MCF 10A (cell line): ENCODE measurements at regions not wholly inside any gene's neighbourhood (a gene's known extent, or its start where the extent isn't known, plus 50 kb on each side); places are given as distances from the start of the nearest gene placed in this dataset.

Experiments
- BruUV-seq: library from RNA; stranded (reverse); fragments of 400-500 nt; replicated peaks from 2 replicates; lab custom pipeline; 2021; lab: Mats Ljungman, UMichigan
- CTCF ChIA-PET: fragments of 300-600 bp; sonication (Branson Sonifier 250); formaldehyde crosslinking; extraction: SDS; loops from one replicate; lab custom pipeline; 2021; ENCODE audit warnings: antibody characterized with exemption, inconsistent platforms; lab: Yijun Ruan, JAX
- POLR2A ChIA-PET: fragments of 300-600, 350-650 bp; sonication (Branson Sonifier 250); formaldehyde crosslinking; extraction: SDS; loops from one replicate; lab custom pipeline; 2020; ENCODE audit warnings: antibody characterized with exemption, inconsistent platforms; lab: Yijun Ruan, JAX
- DNase-seq: peaks from one replicate; pipeline ENCODE4 v3.0.0-alpha.2; 2018; ENCODE audit not compliant: unreplicated experiment
- H3K27ac Mint-ChIP-seq: one replicate; pipeline ENCODE4 v1.8.0; 2022; ENCODE audit warnings: mild to moderate bottlenecking, low read depth, mixed read lengths; ENCODE audit not compliant: unreplicated experiment
- H3K27me3 Mint-ChIP-seq: one replicate; pipeline ENCODE4 v1.8.0; 2022; ENCODE audit warnings: mixed read lengths; ENCODE audit not compliant: insufficient read depth, unreplicated experiment
- H3K36me3 Mint-ChIP-seq: one replicate; pipeline ENCODE4 v1.8.0; 2022; ENCODE audit warnings: mild to moderate bottlenecking, moderate library complexity, mixed read lengths; ENCODE audit not compliant: insufficient read depth, unreplicated experiment
- H3K4me1 Mint-ChIP-seq: one replicate; pipeline ENCODE4 v1.8.0; 2022; ENCODE audit warnings: mixed read lengths; ENCODE audit not compliant: insufficient read depth, unreplicated experiment
- H3K4me3 Mint-ChIP-seq: one replicate; pipeline ENCODE4 v1.8.0; 2022; ENCODE audit warnings: mild to moderate bottlenecking, moderate library complexity, mixed read lengths; ENCODE audit not compliant: unreplicated experiment
- H3K9me3 Mint-ChIP-seq: one replicate; pipeline ENCODE4 v1.8.0; 2022; ENCODE audit warnings: mixed read lengths; ENCODE audit not compliant: unreplicated experiment
- CTCF ChIP-seq: fragments of 200-600 bp; IDR thresholded peaks from one replicate; pipeline ENCODE4 v1.8.0; 2022; ENCODE audit warnings: antibody characterized with exemption, mild to moderate bottlenecking; ENCODE audit not compliant: unreplicated experiment
- intact Hi-C: fragments of 100-400 bp; cut with micrococcal nuclease; formaldehyde crosslinking; loops from 2 replicates; pipeline ENCODE4 v1.14.1; 2022

GRCh38 chr2:234204480-234204879 is 154.0 kb downstream of the SPP2 start:
- Mint-ChIP-seq H3K9me3 (no peaks in the 10 kb centered on the region), H3K4me1 (peaks cover 7% of the 10 kb centered on the region), H3K4me3 (no peak overlapping the region), H3K27me3 (no peaks in the 10 kb centered on the region), H3K27ac (no peak overlapping the region), H3K36me3 (no peaks in the 10 kb centered on the region)
- POLR2A ChIA-PET: no interaction called here
- no peak for DNase-seq
- CTCF ChIA-PET: interaction anchor here (0.6 kb wide), 1 partner anchor 294 kb away, joined by 3 read pairs; no protein-coding TSS in a partner anchor
- intact Hi-C loops: no loop called here
- no peak for TF ChIP-seq CTCF
- no TSS peak for BruUV-seq

- ChIA-PET CTCF (interaction anchor here (0.6 to 1.4 kb wide), 5 partner anchors 12 to 299 kb away, joined by 3 to 5 read pairs (median 4); no protein-coding TSS in a partner anchor), POLR2A (interaction anchor here (0.5 to 2.1 kb wide), 16 partner anchors 10 to 291 kb away, joined by 3 to 11 read pairs (median 4); no protein-coding TSS in a partner anchor)
- peaks cover 7% of the 10 kb centered on the region for H3K4me1 Mint-ChIP-seq
- DNase-seq: peak; percentile 96
- H3K27ac Mint-ChIP-seq: peak overlapping the region; percentile 78
- no peaks in the 10 kb centered on the region for H3K9me3 Mint-ChIP-seq
- H3K27me3 Mint-ChIP-seq: peaks cover 6% of the 10 kb centered on the region
- BruUV-seq: no TSS peak
- H3K36me3 Mint-ChIP-seq: no peaks in the 10 kb centered on the region
- no peak for TF ChIP-seq CTCF
- peak overlapping the region; percentile 61 for H3K4me3 Mint-ChIP-seq
- intact Hi-C loops: loop anchor here (1.0 to 2.0 kb wide), 2 partner anchors 55 to 69 kb away; no protein-coding TSS in a partner anchor
Measured at GRCh38 chr2:234203135-234203984, 152.9 kb downstream of the SPP2 start.

DNA sequence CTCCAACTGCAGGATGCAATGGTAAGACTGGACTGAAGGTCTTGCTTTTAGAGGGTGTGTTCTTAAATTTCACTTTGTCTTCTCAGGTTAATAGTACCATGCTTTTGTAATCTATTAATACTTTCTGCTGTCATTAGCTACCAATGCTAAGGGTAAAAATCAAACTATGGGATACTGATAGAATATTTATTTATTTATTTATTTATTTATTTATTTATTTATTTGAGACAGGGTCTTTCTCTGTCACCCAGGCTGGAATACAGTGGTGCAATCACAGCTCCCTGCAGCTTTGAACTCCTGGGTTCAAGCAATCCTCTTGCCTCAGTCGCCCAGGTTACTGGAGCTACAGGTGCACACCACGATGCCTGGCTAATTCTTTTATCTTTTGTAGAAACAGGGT is 152.1 kb downstream of the SPP2 start:
- POLR2A ChIA-PET: interaction anchor here (0.9 to 2.1 kb wide), 8 partner anchors 11 to 102 kb away, joined by 3 to 11 read pairs (median 8); no protein-coding TSS in a partner anchor
- intact Hi-C loops: loop anchor here (2.0 kb wide), 1 partner anchor 68 kb away; no protein-coding TSS in a partner anchor

More for the DNA sequence above, 152.1 kb downstream of the SPP2 start:
- BruUV-seq: no TSS peak
- Mint-ChIP-seq H3K9me3 (no peaks in the 10 kb centered on the region), H3K27ac (no peak overlapping the region), H3K27me3 (peaks cover 14% of the 10 kb centered on the region), H3K4me1 (peaks cover 7% of the 10 kb centered on the region), H3K36me3 (no peaks in the 10 kb centered on the region), H3K4me3 (peak overlapping the region; percentile 61)
- CTCF ChIA-PET: interaction anchor here (1.0 to 1.4 kb wide), 2 partner anchors 11 to 54 kb away, joined by 4 to 5 read pairs; no protein-coding TSS in a partner anchor
- DNase-seq: no peak
- TF ChIP-seq CTCF: no peak
